ENCODE measurements at regions not wholly inside any gene's neighbourhood (a gene's known extent, or its start where the extent isn't known, plus 50 kb on each side); places are given as distances from the start of the nearest gene placed in this dataset.

GRCh38 chr9:80948066-80948465, 741.3 kb downstream of the TLE1 start:
- TF ChIP-seq EZH2 (IDR thresholded peaks at IDR 0.05; ENCODE audit: borderline replicate concordance, low read length) (no peak), CTCF (conservative IDR thresholded peaks at IDR 0.05 in 1 of 2, IDR thresholded peaks at IDR 0.05 in 1 of 2; ENCODE audit: extremely low read depth in 1 of 2, insufficient read depth in 1 of 2, low read depth in 1 of 2, low read length in 2 of 2) (no peak)

Data from mammary epithelial cell (primary cell).